ENCODE measurements at regions not wholly inside any gene's neighbourhood (a gene's known extent, or its start where the extent isn't known, plus 50 kb on each side); places are given as distances from the start of the nearest gene placed in this dataset.

DNA sequence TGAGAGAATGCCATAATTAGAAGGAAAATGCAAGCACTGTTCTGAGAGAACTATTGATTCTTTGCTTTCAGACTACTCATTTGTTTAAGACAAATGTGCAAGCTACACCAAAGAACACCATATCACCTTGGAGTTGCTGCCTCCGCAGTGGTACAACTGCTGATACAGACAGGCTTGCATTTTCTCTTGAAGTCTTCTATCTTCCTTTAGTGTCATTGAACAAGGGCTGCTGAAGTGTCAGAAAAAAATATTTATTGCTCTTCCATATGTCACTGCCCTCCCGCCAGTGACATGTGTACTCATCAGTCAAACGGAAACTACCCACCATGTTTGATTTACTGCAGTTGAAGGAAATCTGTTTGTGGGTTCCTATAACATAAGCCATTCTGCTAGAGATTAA lies 318.3 kb upstream of the MAGEB18 start:
- TF ChIP-seq EZH2 (IDR thresholded peaks at IDR 0.05; ENCODE audit: borderline replicate concordance, low read length): no peak
- TF ChIP-seq CTCF (IDR thresholded peaks at IDR 0.05; ENCODE audit: low read length): no peak
